IMR-90 (cell line): ENCODE measurements at regions not wholly inside any gene's neighbourhood (a gene's known extent, or its start where the extent isn't known, plus 50 kb on each side); places are given as distances from the start of the nearest gene placed in this dataset.

ENCODE experiments used
- ATAC-seq: fragments of 200-7000 bp; cut with Tn5 transposase; 2 replicates; pipeline ENCODE4 v1.9.1; 2020; ENCODE audit warnings: low read depth, mild to moderate bottlenecking, moderate library complexity
- BruUV-seq: library from RNA; stranded (reverse); fragments of 400-500 nt; replicated peaks from 2 replicates; lab custom pipeline; 2021; lab: Mats Ljungman, UMichigan
- CTCF ChIA-PET: fragments of 300-600 bp; formaldehyde crosslinking; extraction: SDS; loops from one replicate; lab custom pipeline; 2021; ENCODE audit warnings: antibody characterized with exemption; lab: Yijun Ruan, JAX
- POLR2A ChIA-PET: fragments of 300-600 bp; sonication (Branson Sonifier 250); formaldehyde crosslinking; loops from one replicate; lab custom pipeline; 2022; ENCODE audit warnings: antibody characterized with exemption; ENCODE audit not compliant: unreplicated experiment; lab: Charles Lee
- DNase-seq: peaks from one replicate; pipeline ENCODE4 v3.0.0; 2013
- H2AFZ ChIP-seq: replicated peaks from 2 replicates; pipeline ENCODE3; 2013; ENCODE audit warnings: low read length, mild to moderate bottlenecking; ENCODE audit not compliant: poor library complexity
- H2AK5ac ChIP-seq: 2 replicates; pipeline ENCODE4 v1.6.1; 2013; ENCODE audit warnings: low read depth, low read length, inconsistent platforms
- H2AK9ac ChIP-seq: replicated peaks from 2 replicates; pipeline ENCODE3; 2013; ENCODE audit warnings: mild to moderate bottlenecking, low read depth, low read length, moderate library complexity; ENCODE audit not compliant: poor library complexity
- H2BK120ac ChIP-seq: 2 replicates; pipeline ENCODE4 v1.6.1; 2013; ENCODE audit warnings: low read depth, low read length, inconsistent platforms
- H2BK15ac ChIP-seq: 3 replicates; pipeline ENCODE4 v1.6.1; 2013; ENCODE audit warnings: low read depth, low read length, inconsistent platforms
- H2BK20ac ChIP-seq: 2 replicates; pipeline ENCODE4 v1.6.1; 2013; ENCODE audit warnings: low read depth, mild to moderate bottlenecking, inconsistent platforms, low read length, moderate library complexity
- H2BK5ac ChIP-seq: 2 replicates; pipeline ENCODE4 v1.6.1; 2013; ENCODE audit warnings: mild to moderate bottlenecking, low read depth, low read length, inconsistent platforms; ENCODE audit not compliant: poor library complexity, severe bottlenecking
- H3K14ac ChIP-seq: replicated peaks from 2 replicates; pipeline ENCODE4 v1.6.1; 2013; ENCODE audit warnings: low read depth, low read length, inconsistent platforms
- H3K18ac ChIP-seq: 2 replicates; pipeline ENCODE4 v1.6.1; 2013; ENCODE audit warnings: low read depth, low read length, control low read depth
- H3K23ac ChIP-seq: 2 replicates; pipeline ENCODE4 v1.6.1; 2013; ENCODE audit warnings: low read depth, low read length, inconsistent platforms
- H3K27ac ChIP-seq: 2 replicates; pipeline ENCODE4 v1.5.1; 2013; ENCODE audit warnings: mild to moderate bottlenecking, control low read depth, low read length; ENCODE audit not compliant: insufficient read depth
- H3K27me3 ChIP-seq: 2 replicates; pipeline ENCODE4 v1.6.1; 2013; ENCODE audit warnings: low read length; ENCODE audit not compliant: control insufficient read depth, insufficient read depth
- H3K36me3 ChIP-seq: 2 replicates; pipeline ENCODE4 v1.6.1; 2013; ENCODE audit warnings: low read length, mixed read lengths; ENCODE audit not compliant: control insufficient read depth, insufficient read depth
- H3K4ac ChIP-seq: 2 replicates; pipeline ENCODE4 v1.6.1; 2013; ENCODE audit warnings: low read depth, low read length, inconsistent platforms
- H3K4me1 ChIP-seq: 2 replicates; pipeline ENCODE4 v1.6.1; 2013; ENCODE audit warnings: low read length, mixed read lengths; ENCODE audit not compliant: control insufficient read depth, insufficient read depth
- H3K4me2 ChIP-seq: 2 replicates; pipeline ENCODE4 v1.6.1; 2013; ENCODE audit warnings: low read depth, mild to moderate bottlenecking, control low read depth, low read length, moderate library complexity
- H3K4me3 ChIP-seq: 2 replicates; pipeline ENCODE4 v1.5.1; 2013; ENCODE audit warnings: low read depth, mild to moderate bottlenecking, control low read depth, low read length, moderate library complexity; ENCODE audit not compliant: insufficient read depth
- H3K56ac ChIP-seq: 2 replicates; pipeline ENCODE4 v1.6.1; 2013; ENCODE audit warnings: low read length, inconsistent platforms; ENCODE audit not compliant: insufficient read depth; ENCODE audit errors: extremely low read depth
- H3K79me1 ChIP-seq, 2 experiments: 2 replicates each; pipeline ENCODE4 v1.6.1; 2013; ENCODE audit warnings: low read length in 2 of 2, inconsistent platforms in 1 of 2, low read depth in 1 of 2
- H3K9ac ChIP-seq: 2 replicates; pipeline ENCODE4 v1.6.1; 2013; ENCODE audit warnings: low read depth, low read length, control low read depth
- H3K9me1 ChIP-seq: 2 replicates; pipeline ENCODE4 v1.6.1; 2013; ENCODE audit warnings: low read length, inconsistent platforms; ENCODE audit not compliant: insufficient read depth
- H3K9me3 ChIP-seq: 2 replicates; pipeline ENCODE4 v1.6.1; 2013; ENCODE audit warnings: low read length; ENCODE audit not compliant: control insufficient read depth, insufficient read depth
- H4K20me1 ChIP-seq: 2 replicates; pipeline ENCODE4 v1.6.1; 2013; ENCODE audit warnings: low read length, inconsistent platforms; ENCODE audit not compliant: insufficient read depth
- H4K5ac ChIP-seq: 2 replicates; pipeline ENCODE4 v1.6.1; 2013; ENCODE audit warnings: mild to moderate bottlenecking, low read depth, low read length, control low read depth
- H4K8ac ChIP-seq, 2 experiments: 2 replicates each; pipeline ENCODE4 v1.6.1; 2013; ENCODE audit warnings: low read depth in 2 of 2, low read length in 2 of 2, control low read depth in 1 of 2, inconsistent platforms in 1 of 2
- H4K91ac ChIP-seq: 2 replicates; pipeline ENCODE4 v1.6.1; 2013; ENCODE audit warnings: low read depth, low read length, inconsistent platforms; ENCODE audit not compliant: insufficient read depth
- CEBPB ChIP-seq: IDR thresholded peaks from 2 replicates; pipeline ENCODE4 v1.6.1; 2012; ENCODE audit warnings: low read depth, low read length, improper control_type of control experiment
- FOS ChIP-seq: fragments of 150-350 bp; IDR thresholded peaks from 2 replicates; pipeline ENCODE4 v1.6.1; 2016; ENCODE audit warnings: low read depth, low read length
- NFE2L2 ChIP-seq: fragments of 150-350 bp; IDR thresholded peaks from 2 replicates; pipeline ENCODE4 v1.6.1; 2016; ENCODE audit warnings: low read depth, mild to moderate bottlenecking, low read length
- RCOR1 ChIP-seq: IDR thresholded peaks from 2 replicates; pipeline ENCODE4 v1.6.1; 2012; ENCODE audit warnings: mild to moderate bottlenecking, low read length, improper control_type of control experiment; ENCODE audit not compliant: insufficient replicate concordance
- WGBS, 2 experiments: methylation state at CpG; one replicate each; pipeline versions ENCODE4 v1.1.5 to v1.1.7; 2013; ENCODE audit warnings: missing lambda C conversion rate in 2 of 2; ENCODE audit not compliant: insufficient read length in 1 of 2; ENCODE audit errors: extremely low coverage in 2 of 2; 5-methylcytosine and 5-hydroxymethylcytosine counted together
- dilution Hi-C: fragments of 300-500 bp; cut with HindIII; formaldehyde crosslinking; loops from one replicate; pipeline ENCODE4 v1.14.3; 2018; ENCODE audit warnings: low sequenced_read_pairs; ENCODE audit not compliant: unreplicated experiment
- in situ Hi-C: fragments of 300-500 bp; cut with MboI; formaldehyde crosslinking; loops from 3 replicates; pipeline ENCODE4 v1.14.3; 2019; ENCODE audit warnings: low sequenced_read_pairs, inconsistent platforms, mixed read lengths
- intact Hi-C: fragments of 100-400 bp; cut with micrococcal nuclease; formaldehyde crosslinking; loops from 2 replicates; pipeline ENCODE4 v1.10.0; 2022
- TF ChIP-seq, protein P1 (sequence below): conservative IDR thresholded peaks from 2 replicates; pipeline ENCODE4 v1.5.1; 2012; ENCODE audit warnings: mild to moderate bottlenecking, low read depth, low read length, improper control_type of control experiment
- TF ChIP-seq, protein P2 (sequence below): fragments of 150-350 bp; IDR thresholded peaks from 2 replicates; pipeline ENCODE4 v1.6.1; 2017; ENCODE audit warnings: mild to moderate bottlenecking, antibody characterized with exemption, low read length, low read depth

DNA sequence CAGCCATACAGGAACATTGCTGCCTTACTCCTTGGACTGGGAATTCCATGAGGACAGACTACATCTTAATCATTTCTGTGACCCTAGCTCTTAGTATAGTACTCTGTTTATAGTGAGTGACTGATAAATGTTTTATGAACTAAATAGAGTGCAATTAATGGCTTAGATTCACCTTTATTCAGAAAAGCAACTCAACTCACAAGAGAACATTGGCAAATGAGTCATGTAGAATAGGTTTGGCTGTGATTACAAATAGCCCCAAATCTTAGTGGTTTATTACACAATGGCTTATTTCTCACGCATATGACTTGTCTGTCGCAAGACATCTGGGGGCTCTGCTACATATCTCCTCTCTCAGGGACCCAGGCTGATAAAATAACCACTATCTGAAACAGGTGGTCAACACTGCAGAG, 121.6 kb upstream of the KL start:
- no peak overlapping the region for H3K9ac ChIP-seq
- H4K8ac ChIP-seq, result no peak overlapping the region
- no peak overlapping the region for H3K4me3 ChIP-seq
- POLR2A ChIA-PET, result no interaction called here
- H2BK20ac ChIP-seq, result no peak overlapping the region
- no peaks in the 10 kb centered on the region for H3K27me3 ChIP-seq
- in situ Hi-C loops (no loop called here), dilution Hi-C loops (no loop called here), intact Hi-C loops (no loop called here)
- H3K79me1 ChIP-seq, result no peaks in the 10 kb centered on the region
- peak; percentile 78 for ATAC-seq
- H3K4me1 ChIP-seq, result no peaks in the 10 kb centered on the region; the same call in none of the 2 replicates
- DNase-seq, result peak; percentile 74
- no peak overlapping the region for H3K27ac ChIP-seq
- no peak overlapping the region; the same call in 1 of the 2 replicates for H2BK120ac ChIP-seq
- H2AK5ac ChIP-seq, result no peak overlapping the region
- no peak overlapping the region for H2AK9ac ChIP-seq
- no peaks in the 10 kb centered on the region for H3K36me3 ChIP-seq
- H2AFZ ChIP-seq, result no peak overlapping the region
- no peak overlapping the region for H3K4ac ChIP-seq
- H3K23ac ChIP-seq, result no peak overlapping the region
- no TSS peak for BruUV-seq
- no peak overlapping the region for H3K4me2 ChIP-seq
- peak overlapping the region; percentile 43; the same call in 1 of the 3 replicates for H2BK15ac ChIP-seq
- no peak overlapping the region for H2BK5ac ChIP-seq
- TF ChIP-seq, protein P1, sequence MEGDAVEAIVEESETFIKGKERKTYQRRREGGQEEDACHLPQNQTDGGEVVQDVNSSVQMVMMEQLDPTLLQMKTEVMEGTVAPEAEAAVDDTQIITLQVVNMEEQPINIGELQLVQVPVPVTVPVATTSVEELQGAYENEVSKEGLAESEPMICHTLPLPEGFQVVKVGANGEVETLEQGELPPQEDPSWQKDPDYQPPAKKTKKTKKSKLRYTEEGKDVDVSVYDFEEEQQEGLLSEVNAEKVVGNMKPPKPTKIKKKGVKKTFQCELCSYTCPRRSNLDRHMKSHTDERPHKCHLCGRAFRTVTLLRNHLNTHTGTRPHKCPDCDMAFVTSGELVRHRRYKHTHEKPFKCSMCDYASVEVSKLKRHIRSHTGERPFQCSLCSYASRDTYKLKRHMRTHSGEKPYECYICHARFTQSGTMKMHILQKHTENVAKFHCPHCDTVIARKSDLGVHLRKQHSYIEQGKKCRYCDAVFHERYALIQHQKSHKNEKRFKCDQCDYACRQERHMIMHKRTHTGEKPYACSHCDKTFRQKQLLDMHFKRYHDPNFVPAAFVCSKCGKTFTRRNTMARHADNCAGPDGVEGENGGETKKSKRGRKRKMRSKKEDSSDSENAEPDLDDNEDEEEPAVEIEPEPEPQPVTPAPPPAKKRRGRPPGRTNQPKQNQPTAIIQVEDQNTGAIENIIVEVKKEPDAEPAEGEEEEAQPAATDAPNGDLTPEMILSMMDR, result no peak
- TF ChIP-seq FOS (0 out of 2 replicates have a peak, but pooled peaks have one; percentile 37), NFE2L2 (no peak), CEBPB (peak; percentile 90), RCOR1 (peak; percentile 41)
- TF ChIP-seq, protein P2, sequence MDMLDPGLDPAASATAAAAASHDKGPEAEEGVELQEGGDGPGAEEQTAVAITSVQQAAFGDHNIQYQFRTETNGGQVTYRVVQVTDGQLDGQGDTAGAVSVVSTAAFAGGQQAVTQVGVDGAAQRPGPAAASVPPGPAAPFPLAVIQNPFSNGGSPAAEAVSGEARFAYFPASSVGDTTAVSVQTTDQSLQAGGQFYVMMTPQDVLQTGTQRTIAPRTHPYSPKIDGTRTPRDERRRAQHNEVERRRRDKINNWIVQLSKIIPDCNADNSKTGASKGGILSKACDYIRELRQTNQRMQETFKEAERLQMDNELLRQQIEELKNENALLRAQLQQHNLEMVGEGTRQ, result no peak
- CTCF ChIA-PET, result no interaction called here
- no CpG with 5 or more reads among the region's 2 CpGs for WGBS, 2 experiments
- H3K9me3 ChIP-seq, result no peaks in the 10 kb centered on the region
- no peak overlapping the region for H3K14ac ChIP-seq
- no peak overlapping the region for H4K5ac ChIP-seq
- no peaks in the 10 kb centered on the region for H4K20me1 ChIP-seq
- peaks cover 6% of the 10 kb centered on the region for H3K9me1 ChIP-seq
- H4K91ac ChIP-seq, result no peak overlapping the region
- no peak overlapping the region for H3K56ac ChIP-seq
- H3K18ac ChIP-seq, result no peak overlapping the region
